SU-DHL-6 (cell line): ENCODE measurements at regions not wholly inside any gene's neighbourhood (a gene's known extent, or its start where the extent isn't known, plus 50 kb on each side); places are given as distances from the start of the nearest gene placed in this dataset.

ENCODE experiments used
- H2AFZ ChIP-seq: fragments of 200-600 bp; sonication (generic); 2 replicates; pipeline ENCODE4 v1.6.1; 2014; ENCODE audit warnings: low read depth, mild to moderate bottlenecking, moderate library complexity, mixed read lengths, antibody characterized with exemption, low read length; ENCODE audit not compliant: severe bottlenecking
- H3F3A ChIP-seq: fragments of 200-600 bp; shearing (Covaris generic); 2 replicates; pipeline ENCODE4 v1.6.0; 2016; ENCODE audit warnings: antibody characterized with exemption, mild to moderate bottlenecking; ENCODE audit not compliant: insufficient read depth
- H3K27ac ChIP-seq: fragments of 200-600 bp; sonication (generic); 2 replicates; pipeline ENCODE4 v1.5.1; 2016; ENCODE audit warnings: low read depth, mild to moderate bottlenecking, low read length, moderate library complexity, mixed read lengths
- H3K27me3 ChIP-seq: fragments of 200-600 bp; sonication (generic), shearing (Covaris generic); 2 replicates; pipeline ENCODE4 v1.6.0; 2014; ENCODE audit warnings: mild to moderate bottlenecking, low read length
- H3K36me3 ChIP-seq: fragments of 200-600 bp; sonication (generic); 2 replicates; pipeline ENCODE4 v1.6.1; 2014; ENCODE audit warnings: mild to moderate bottlenecking, low read length, mixed read lengths
- H3K4me2 ChIP-seq: fragments of 300-600, 200-600 bp; shearing (Covaris generic), sonication (generic); 2 replicates; pipeline ENCODE4 v1.6.0; 2014; ENCODE audit warnings: low read length, low read depth, mild to moderate bottlenecking; ENCODE audit not compliant: poor library complexity, severe bottlenecking
- H3K4me3 ChIP-seq: fragments of 200-600 bp; sonication (generic); 2 replicates; pipeline ENCODE4 v1.5.1; 2014; ENCODE audit warnings: antibody characterized with exemption, low read length, mild to moderate bottlenecking, mixed read lengths; ENCODE audit not compliant: insufficient read depth, poor library complexity, severe bottlenecking
- H3K79me2 ChIP-seq: fragments of 200-600 bp; sonication (generic); 2 replicates; pipeline ENCODE4 v1.6.1; 2014; ENCODE audit warnings: mild to moderate bottlenecking, low read length, moderate library complexity; ENCODE audit not compliant: insufficient read depth
- H3K9ac ChIP-seq: fragments of 200-600 bp; sonication (generic); 2 replicates; pipeline ENCODE4 v1.7.0; 2014; ENCODE audit warnings: mild to moderate bottlenecking, low read length
- H3K9me2 ChIP-seq: fragments of 200-600 bp; sonication (generic); replicated peaks from 2 replicates; pipeline ENCODE4 v1.6.1; 2014; ENCODE audit warnings: low read length; ENCODE audit not compliant: insufficient read depth
- H3K9me3 ChIP-seq: fragments of 200-600 bp; sonication (generic); 2 replicates; pipeline ENCODE4 v1.6.1; 2014; ENCODE audit warnings: low read length, mixed read lengths; ENCODE audit not compliant: insufficient read depth
- H4K20me1 ChIP-seq: fragments of 200-600 bp; sonication (generic); 2 replicates; pipeline ENCODE4 v1.6.1; 2014; ENCODE audit warnings: low read depth, mild to moderate bottlenecking, antibody characterized with exemption, low read length, moderate library complexity, mixed read lengths
- EZH2phosphoT487 ChIP-seq: fragments of 200-600 bp; sonication (generic), shearing (Covaris generic); conservative IDR thresholded peaks from 2 replicates; pipeline ENCODE4 v1.6.1; 2018; ENCODE audit warnings: mild to moderate bottlenecking, antibody characterized with exemption, low read length, moderate library complexity, mixed read lengths
- TF ChIP-seq, protein P1 (sequence below): fragments of 200-600 bp; sonication (generic); IDR thresholded peaks from one replicate; pipeline ENCODE4 v1.5.1; 2017; ENCODE audit warnings: antibody characterized with exemption, mild to moderate bottlenecking, low read length, moderate library complexity; ENCODE audit not compliant: insufficient read depth, poor library complexity, severe bottlenecking

- Histone ChIP-seq H3K9ac (no peak overlapping the region), H3K27me3 (no peaks in the 10 kb centered on the region)
- no peak for TF ChIP-seq EZH2phosphoT487
- TF ChIP-seq, protein P1, sequence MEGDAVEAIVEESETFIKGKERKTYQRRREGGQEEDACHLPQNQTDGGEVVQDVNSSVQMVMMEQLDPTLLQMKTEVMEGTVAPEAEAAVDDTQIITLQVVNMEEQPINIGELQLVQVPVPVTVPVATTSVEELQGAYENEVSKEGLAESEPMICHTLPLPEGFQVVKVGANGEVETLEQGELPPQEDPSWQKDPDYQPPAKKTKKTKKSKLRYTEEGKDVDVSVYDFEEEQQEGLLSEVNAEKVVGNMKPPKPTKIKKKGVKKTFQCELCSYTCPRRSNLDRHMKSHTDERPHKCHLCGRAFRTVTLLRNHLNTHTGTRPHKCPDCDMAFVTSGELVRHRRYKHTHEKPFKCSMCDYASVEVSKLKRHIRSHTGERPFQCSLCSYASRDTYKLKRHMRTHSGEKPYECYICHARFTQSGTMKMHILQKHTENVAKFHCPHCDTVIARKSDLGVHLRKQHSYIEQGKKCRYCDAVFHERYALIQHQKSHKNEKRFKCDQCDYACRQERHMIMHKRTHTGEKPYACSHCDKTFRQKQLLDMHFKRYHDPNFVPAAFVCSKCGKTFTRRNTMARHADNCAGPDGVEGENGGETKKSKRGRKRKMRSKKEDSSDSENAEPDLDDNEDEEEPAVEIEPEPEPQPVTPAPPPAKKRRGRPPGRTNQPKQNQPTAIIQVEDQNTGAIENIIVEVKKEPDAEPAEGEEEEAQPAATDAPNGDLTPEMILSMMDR = no peak
Measured at GRCh38 chr5:136703706-136704105, 338.4 kb upstream of the TRPC7 start.

GRCh38 chr5:136703036-136703435 lies 337.7 kb upstream of the TRPC7 start:
- H3K27me3 ChIP-seq = no peaks in the 10 kb centered on the region
- H3F3A ChIP-seq = no peaks in the 10 kb centered on the region
- H3K4me2 ChIP-seq = no peak overlapping the region
- no peak for TF ChIP-seq EZH2phosphoT487
- TF ChIP-seq, protein P1 = no peak
- H3K4me3 ChIP-seq = no peak overlapping the region
- H3K9ac ChIP-seq = no peak overlapping the region
- H3K9me2 ChIP-seq = no peaks in the 10 kb centered on the region
- no peak overlapping the region for H3K27ac ChIP-seq
- no peaks in the 10 kb centered on the region for H4K20me1 ChIP-seq
- no peaks in the 10 kb centered on the region; the same call in 1 of the 2 replicates for H3K9me3 ChIP-seq
- H2AFZ ChIP-seq = no peak overlapping the region
- no peaks in the 10 kb centered on the region for H3K79me2 ChIP-seq
- H3K36me3 ChIP-seq = no peaks in the 10 kb centered on the region

More at GRCh38 chr5:136703706-136704105, 338.4 kb upstream of the TRPC7 start:
- Histone ChIP-seq H3K27ac (no peak overlapping the region), H3F3A (no peaks in the 10 kb centered on the region), H3K4me3 (no peak overlapping the region), H3K4me2 (no peak overlapping the region), H3K79me2 (no peaks in the 10 kb centered on the region), H2AFZ (no peak overlapping the region), H4K20me1 (no peaks in the 10 kb centered on the region), H3K9me3 (no peaks in the 10 kb centered on the region; the same call in 1 of the 2 replicates), H3K36me3 (no peaks in the 10 kb centered on the region), H3K9me2 (no peaks in the 10 kb centered on the region)

- no peak overlapping the region for H3K9ac ChIP-seq
- H4K20me1 ChIP-seq = no peaks in the 10 kb centered on the region
- H3K36me3 ChIP-seq = no peaks in the 10 kb centered on the region
- H3K9me3 ChIP-seq = no peaks in the 10 kb centered on the region; the same call in 1 of the 2 replicates
- H3K4me3 ChIP-seq = no peak overlapping the region
- no peaks in the 10 kb centered on the region for H3F3A ChIP-seq
- H3K4me2 ChIP-seq = no peak overlapping the region
- H2AFZ ChIP-seq = no peak overlapping the region
- H3K79me2 ChIP-seq = no peaks in the 10 kb centered on the region
- H3K27me3 ChIP-seq = 0 out of 2 replicates have a peak, but pooled peaks cover 3% of the 10 kb centered on the region
- no peak overlapping the region for H3K27ac ChIP-seq
- H3K9me2 ChIP-seq = no peaks in the 10 kb centered on the region
- TF ChIP-seq EZH2phosphoT487 = no peak
- TF ChIP-seq, protein P1 = no peak
Measured at GRCh38 chr5:136701191-136701590, 335.8 kb upstream of the TRPC7 start.

GRCh38 chr5:136699651-136700050 lies 334.3 kb upstream of the TRPC7 start:
- H3K27me3 ChIP-seq = 0 out of 2 replicates have a peak, but pooled peaks cover 3% of the 10 kb centered on the region
- no peaks in the 10 kb centered on the region for H4K20me1 ChIP-seq
- no peak overlapping the region for H3K27ac ChIP-seq
- H3F3A ChIP-seq = no peaks in the 10 kb centered on the region
- no peaks in the 10 kb centered on the region for H3K79me2 ChIP-seq
- H2AFZ ChIP-seq = no peak overlapping the region
- H3K9ac ChIP-seq = no peak overlapping the region
- H3K36me3 ChIP-seq = no peaks in the 10 kb centered on the region
- no peaks in the 10 kb centered on the region for H3K9me2 ChIP-seq
- TF ChIP-seq EZH2phosphoT487 = no peak
- TF ChIP-seq, protein P1 = no peak
- no peak overlapping the region for H3K4me2 ChIP-seq
- H3K9me3 ChIP-seq = no peaks in the 10 kb centered on the region; the same call in 1 of the 2 replicates
- H3K4me3 ChIP-seq = no peak overlapping the region
